GM21723 (cell line): ENCODE measurements at regions not wholly inside any gene's neighbourhood (a gene's known extent, or its start where the extent isn't known, plus 50 kb on each side); places are given as distances from the start of the nearest gene placed in this dataset.
"Not testable (repeated sequence)": the region's sequence is repeated elsewhere in the genome, so short reads cannot be mapped to it uniquely, and the experiment has no call there.

Experiments used
- ATAC-seq: cut with Tn5 transposase; IDR thresholded peaks from one replicate; pipeline ENCODE4 v1.9.1; 2021; ENCODE audit warnings: mild to moderate bottlenecking, moderate library complexity; ENCODE audit not compliant: unreplicated experiment

DNA sequence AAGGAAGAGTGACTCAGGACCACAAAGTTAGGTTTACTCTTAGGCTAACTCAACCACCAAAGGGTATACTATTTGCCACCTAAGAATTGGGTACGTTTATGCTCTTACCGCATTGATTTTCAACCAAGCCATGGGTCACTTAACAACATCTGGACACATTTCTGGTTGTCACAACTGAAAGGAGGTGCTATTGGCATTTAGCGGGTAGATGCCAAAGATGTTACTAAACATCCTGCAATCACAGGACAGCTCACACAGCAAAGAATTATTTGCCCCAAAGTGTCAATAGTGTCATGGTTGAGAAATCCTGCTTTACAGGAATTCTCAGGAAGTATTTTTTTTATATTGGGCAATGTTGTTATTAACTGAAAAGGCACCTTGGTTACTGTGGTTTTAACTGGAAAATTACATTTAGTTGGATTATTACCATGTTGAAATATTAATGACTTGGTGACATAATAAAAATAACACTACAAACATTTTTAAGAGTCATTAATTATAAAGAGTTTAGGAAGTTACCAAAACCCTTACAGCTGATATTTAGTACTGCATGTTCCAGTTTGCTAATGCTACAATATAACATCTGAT, 185.0 kb upstream of the TMEM196 start:
- ATAC-seq, result no peak

DNA sequence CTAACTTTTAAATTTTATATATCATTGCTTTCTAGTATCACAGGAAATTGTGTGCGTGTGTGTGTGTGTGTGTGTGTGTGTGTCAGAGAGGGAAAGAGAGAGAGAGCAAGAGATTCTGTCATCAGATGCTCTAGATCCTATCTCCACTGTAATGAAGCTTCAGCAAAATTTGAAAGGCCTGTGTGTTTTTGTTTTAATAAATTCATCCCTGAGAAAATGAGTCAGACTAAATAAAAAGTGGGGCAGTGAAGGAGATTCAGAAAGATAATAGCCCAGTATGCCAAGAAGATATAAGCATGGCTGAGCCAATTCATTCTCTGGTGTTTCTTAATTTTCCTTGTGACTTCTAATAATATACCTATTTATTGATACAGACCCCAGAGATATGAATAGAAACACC, 184.2 kb upstream of the TMEM196 start:
- ATAC-seq, result no peak

DNA sequence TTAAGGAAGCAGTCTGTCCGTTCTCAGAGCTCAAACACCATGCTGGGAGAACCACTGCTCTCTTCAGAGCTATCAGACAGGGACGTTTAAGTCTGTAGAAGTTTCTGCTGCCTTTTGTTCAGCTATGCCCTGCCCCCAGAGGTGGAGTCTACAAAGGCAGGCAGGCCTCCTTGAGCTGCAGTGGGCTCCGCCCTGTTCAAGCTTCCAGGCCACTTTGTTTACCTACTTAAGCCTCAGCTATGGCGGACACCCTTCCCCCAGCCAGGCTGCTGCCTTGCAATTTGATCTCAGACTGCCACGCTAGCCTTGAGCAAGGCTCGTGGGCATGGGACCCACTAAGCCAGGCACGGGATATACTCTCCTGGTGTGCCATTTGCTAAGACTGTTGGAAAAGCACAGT, 180.7 kb upstream of the TMEM196 start:
- ATAC-seq, result not testable (repeated sequence)

DNA sequence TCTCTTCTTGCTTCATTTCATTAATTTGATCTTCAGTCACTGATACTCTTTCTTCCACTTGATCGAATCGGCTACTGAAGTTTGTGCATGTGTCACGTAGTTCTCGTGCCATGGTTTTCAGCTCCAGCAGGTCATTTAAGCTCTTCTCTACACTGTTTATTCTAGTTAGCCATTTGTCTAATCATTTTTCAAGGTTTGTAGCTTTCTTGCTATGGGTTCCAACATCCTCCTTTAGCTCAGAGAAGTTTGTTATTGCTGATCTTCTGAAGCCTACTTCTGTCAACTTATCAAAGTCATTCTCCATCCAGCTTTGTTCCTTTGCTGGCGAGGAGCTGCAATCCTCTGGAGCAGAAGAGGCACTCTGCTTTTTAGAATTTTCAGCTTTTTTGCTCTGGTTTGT, 180.0 kb upstream of the TMEM196 start:
- not testable (repeated sequence) for ATAC-seq

DNA sequence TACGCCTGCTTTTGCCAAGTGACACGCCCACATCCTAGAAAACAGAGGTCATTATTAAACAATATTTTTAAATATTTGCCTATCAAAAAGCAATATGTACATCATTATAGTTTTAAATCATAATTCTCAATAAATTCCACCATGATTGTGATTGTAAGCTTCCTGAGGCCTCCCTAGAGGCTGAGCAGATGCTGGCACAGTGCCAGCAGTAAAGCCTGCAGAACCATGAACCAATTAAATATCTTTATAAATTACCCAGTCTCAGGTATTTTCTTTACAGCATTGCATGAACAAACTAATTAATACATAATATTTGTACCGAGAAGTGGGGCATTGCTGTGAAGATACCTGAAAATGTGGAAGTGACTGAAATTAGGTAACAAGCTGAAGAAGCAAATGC, 174.7 kb upstream of the TMEM196 start:
- ATAC-seq, result no peak

DNA sequence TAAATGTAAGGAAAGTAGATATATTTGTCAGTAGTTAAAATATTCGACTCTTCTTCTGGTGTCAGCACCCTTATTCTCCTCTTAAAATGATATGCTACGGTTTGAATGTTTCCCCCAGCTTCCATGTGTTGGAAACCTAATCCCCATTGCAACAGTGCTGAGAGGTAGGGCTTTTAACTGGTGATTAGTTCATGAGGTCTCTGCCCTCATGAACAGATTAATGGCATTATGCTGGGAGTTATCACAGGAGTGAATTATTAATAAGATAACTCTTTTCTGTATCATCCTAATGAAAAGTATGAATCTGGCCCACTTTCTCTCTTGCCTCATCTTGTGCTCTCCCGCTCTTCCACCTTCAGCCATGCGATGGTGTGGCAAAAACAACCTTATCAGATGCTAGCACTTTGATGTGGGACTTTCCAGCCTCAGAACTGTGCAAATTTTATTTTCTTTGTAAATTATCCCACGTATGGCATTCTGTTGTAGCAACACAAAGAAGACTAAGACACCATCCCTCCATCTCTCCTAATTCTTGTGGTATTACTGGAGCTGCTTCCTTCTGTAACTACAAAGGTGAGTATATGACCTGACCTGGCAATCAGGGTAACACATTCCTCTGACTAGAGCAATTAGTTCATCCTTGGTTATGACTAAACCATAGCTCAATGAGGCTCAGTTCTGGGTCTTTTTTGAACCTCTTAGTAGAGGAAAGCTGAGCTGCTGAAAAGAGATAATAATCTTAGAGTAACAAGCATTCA, 171.1 kb upstream of the TMEM196 start:
- no peak for ATAC-seq

DNA sequence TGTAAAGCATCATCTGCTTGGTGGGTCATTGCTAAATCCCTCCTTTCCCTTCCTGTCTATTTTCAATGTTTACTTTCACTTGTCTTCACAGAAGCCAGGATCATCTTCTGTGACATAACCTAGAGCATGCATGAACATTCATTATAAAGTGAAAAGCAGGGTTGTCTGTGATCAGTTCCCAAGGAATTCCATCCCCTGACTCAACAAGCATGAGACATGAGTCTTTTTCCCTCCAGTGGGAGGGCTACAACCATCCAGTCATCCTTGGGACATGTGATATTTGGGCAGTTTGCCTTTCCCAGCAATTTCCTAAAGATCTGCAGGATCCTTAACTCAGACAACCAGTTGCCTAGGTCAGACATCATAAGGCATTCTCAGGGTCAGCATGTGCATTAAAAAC, 166.3 kb upstream of the TMEM196 start:
- no peak for ATAC-seq

DNA sequence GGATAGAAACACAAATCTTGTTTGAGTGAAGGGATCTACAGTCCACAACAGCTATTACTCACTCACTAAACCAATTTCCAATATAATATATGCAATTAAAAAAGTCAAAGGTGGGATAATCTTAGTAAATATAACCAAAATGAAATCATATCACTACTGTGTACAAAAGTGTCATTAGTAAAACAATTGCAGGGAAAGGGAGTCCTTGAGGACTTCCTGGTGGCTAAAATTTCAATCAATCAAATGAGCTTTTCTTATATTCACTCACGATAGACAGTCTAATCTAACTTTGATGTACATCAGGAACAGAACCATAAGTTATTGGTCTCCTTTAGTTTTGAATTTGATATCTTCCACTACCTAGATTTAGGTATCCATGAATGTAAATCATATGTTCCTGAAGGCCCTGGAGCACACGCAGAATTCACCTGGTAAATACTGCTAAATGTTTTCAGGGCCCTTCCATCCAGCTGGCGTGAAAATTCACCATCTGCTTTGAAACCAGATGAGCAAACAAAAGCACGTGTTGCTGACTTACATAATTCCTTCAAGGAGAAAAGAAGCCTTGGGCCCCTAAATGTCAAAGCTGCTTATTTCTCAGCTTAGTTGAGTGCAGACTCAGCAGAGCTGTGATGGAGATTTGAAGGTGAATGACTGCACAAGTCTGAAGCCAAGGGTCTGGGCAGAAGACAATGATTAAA, 159.3 kb upstream of the TMEM196 start:
- no peak for ATAC-seq

DNA sequence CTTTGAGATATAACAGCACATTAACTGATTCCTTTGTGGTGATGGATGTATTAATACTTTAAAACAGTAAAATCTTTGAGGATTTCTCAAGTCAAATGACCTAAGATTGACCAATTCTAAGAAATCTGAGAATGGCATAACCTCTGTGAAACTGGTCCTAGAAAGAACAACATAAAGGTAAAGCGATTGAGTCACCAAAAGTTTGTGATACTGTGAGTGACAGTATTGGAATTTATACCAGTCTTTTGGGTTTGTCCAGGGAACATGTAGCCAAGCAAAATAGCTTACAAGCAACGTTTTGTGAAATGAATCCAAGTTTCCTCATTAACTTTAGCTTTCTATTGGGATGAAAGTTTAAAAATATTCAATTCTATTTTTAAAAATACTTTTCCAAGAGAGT, 157.4 kb upstream of the TMEM196 start:
- no peak for ATAC-seq

DNA sequence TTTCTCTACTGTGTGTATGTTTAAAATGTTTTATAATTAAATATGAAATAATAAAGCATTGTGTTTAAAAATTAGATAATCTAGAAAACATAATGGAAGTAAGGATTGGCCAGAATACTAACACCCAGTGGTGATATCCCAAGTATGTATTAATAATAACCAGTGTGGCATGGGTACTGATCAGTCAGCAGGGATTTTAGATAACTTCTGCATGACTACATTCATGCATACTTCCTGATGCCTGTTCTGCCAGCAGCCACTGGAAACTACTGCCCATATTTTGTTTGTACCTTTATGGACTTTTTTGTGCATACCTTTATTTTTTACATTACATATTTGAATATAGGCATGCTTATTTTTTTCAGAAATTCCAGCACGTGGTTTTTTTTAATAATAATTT, 156.6 kb upstream of the TMEM196 start:
- no peak for ATAC-seq

DNA sequence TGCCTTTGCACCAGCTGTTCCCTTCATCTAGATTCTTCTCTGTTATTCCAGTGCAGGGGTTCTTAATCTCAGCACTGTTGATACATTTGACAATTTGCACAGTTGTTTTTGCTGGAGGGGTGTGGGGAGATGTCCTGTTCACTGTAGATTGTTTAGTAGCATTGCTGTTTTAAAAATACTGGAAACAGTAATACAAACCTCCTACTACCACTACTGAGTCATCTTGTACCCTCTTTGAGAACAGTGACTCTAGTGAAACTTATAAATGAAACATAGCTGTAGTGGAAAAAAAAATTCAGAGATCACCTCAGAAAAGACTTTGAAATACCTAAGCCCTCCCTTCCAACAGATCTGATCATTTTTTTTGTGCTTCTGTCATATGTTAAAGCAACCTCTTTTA, 154.8 kb upstream of the TMEM196 start:
- peak; percentile 94 for ATAC-seq

DNA sequence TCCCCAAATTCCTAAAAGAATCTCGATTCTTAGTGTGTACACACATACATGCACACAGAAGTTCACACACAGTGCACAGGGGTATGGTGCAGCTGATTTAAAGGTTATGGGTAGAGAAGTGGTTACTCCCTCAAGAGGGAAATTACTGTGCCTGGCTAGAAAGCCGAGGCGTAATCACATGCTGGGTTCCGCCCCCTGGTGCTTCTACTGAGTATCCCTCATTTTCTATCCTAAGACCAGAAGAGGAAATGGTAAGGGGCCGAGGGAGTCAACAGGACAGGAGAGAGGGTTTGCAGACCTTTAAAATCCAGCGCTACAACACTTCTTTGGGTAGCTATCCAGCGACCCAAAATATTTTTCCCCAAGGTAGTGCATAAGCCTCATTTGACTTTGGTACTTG, 147.3 kb upstream of the TMEM196 start:
- ATAC-seq, result no peak

DNA sequence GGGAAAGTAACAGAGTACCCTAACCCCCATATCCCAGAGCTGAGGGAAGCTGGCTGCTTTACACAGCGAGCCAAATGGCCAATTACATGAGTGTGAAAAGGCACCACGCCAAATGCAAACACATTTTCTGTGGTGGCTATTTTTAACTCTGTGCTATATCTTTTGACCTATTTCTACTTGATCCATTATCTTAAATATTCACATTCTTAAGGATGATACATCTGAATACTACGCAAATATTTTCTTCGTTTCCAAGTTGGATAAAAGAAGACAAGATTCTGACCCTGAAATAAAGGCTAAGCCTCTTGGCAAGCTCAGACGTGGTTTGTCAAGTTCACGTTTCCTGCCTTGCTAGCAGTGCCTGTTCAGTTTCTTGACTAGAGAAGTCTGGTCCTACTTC, 146.7 kb upstream of the TMEM196 start:
- ATAC-seq, result no peak

DNA sequence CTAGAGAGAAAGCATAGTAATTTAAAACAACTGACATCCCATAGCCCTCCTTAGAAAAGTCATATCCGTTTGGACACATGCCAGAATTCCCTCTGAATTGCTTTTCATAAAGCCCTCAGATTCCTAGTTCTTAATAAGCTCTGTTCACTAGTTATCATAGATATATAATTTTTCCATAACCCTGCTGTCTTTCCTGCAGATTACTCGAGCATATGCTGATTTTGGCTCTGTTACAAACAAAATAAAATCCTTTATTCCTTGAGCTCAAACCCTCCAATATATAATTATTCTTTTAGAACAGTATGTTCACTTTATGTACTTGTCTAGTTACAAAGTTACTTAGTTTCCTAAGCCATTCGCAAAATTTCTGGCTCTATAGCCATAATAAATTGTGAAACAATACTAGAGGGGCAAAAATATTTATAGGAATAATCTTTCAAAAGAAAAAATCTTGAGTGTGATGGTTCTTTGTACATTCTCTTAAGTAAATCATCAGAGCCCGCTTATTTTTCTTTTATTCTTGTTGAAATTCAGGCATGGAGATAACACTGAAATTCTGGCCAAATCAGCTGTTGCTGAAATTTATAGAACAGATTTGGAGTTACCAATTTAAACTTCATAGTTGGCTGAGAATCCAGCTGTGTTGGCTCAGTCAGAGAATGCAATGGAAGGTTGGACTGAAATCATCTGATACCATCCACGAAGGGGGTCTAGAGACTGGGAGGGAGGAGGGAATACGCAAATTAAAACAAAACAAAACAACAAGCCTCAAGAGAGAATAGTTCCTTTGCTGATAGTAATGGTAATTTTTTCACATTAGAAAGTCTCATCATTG, 146.1 kb upstream of the TMEM196 start:
- ATAC-seq, result no peak

DNA sequence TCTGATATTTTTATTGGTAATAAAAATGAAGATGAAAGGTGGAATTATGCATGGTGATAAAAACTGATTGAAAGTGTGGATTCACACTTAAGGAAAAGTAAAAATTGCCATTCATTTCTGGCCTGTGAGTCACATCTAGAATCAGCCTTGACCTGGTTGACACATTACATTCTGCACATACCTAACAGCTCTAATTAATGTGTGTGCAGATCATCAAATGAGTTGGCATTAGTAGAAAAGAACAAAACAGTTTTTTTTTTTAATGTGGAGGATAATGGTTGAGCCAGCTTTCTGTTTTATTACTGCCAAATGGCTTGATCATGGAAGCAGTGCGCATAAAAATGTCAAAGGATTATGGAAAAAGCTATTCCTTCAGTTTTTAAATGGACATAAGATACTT, 142.6 kb upstream of the TMEM196 start:
- no peak for ATAC-seq

DNA sequence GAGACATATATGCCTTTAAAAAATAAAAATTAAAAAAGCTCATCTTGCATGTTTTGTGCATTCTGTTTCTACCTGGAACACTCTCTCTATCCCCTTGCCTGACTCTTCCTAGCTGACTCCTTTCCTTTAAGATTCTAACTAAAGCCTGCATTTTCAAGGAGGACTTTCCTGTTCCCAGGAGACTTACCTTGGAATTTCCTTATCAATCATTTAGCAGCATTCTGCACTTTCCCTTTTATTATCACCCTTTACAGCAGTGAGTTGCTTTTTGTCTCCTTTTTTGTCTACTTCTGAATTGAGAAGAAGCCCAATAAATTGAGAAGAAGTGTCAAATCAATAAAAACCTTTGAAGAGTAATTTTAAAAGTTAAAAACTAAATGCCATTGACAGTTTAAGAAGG, 142.2 kb upstream of the TMEM196 start:
- no peak for ATAC-seq

DNA sequence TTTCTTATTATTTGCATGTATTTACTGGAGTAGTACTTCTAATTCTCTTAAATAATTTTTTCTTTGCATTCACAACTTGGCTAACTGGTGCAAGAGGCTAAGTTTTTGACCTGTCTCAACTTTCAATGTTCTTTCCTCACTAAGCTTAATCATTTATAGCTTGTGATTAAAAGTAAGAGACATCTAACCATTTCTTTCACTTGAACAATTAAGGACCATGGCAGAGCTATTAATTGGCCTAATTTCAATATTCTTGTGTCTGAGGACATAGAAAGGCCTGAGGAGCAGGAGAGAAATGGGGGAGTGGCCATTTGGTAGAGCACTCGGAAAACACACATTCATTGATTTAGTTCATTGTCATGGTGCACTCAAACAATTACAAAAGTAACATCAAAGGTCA, 141.4 kb upstream of the TMEM196 start:
- ATAC-seq, result no peak

DNA sequence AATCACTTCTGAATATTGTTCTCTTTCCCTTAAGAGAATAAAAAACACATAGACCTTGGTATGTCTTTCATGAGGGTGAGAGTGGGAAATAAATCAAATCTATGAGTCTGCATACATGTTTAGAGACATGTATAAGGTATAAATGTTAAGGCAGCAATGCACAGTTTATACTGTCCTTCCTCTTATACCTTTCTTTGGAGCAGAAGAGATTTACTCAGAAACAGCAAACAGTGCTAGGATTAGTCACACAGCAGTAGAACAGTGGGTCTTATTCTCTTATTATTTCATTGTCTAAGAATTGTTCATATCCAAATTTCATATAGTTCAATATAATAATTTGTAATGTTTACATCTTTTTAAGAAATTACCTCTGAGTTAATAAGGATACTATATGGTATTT, 126.7 kb upstream of the TMEM196 start:
- no peak for ATAC-seq

DNA sequence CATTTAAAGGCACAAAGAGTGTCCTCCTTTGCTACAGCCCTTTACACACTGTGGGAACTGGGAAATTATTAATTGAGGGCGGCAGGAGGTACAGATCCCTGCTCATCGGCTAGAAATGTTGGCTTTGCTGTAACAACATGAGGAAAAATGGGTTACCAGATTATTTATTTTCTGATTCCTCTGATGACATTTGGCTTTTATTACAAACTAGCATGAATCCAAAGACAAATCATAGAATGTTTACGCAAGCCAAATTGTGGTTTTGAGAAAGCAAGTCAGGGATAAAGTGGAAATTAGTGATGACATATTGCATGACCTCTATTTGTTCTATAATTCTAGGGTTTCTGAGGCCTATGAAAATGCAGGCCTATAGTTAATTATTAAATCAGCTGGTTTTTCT, 126.1 kb upstream of the TMEM196 start:
- no peak for ATAC-seq

DNA sequence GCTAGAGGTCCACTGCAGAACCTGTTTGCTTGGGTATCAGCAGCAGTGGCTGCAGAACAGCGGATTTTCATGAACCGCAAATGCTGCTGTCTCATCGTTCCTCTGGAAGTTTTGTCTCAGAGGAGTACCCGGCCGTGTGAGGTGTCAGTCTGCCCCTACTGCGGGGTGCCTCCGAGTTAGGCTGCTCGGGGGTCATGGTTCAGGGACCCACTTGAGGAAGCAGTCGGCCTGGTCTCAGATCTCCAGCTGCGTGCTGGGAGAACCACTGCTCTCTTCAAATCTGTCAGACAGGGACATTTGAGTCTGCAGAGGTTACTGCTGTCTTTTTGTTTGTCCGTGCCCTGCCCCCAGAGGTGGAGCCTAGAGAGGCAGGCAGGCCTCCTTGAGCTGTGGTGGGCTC, 109.5 kb upstream of the TMEM196 start:
- ATAC-seq, result not testable (repeated sequence)

DNA sequence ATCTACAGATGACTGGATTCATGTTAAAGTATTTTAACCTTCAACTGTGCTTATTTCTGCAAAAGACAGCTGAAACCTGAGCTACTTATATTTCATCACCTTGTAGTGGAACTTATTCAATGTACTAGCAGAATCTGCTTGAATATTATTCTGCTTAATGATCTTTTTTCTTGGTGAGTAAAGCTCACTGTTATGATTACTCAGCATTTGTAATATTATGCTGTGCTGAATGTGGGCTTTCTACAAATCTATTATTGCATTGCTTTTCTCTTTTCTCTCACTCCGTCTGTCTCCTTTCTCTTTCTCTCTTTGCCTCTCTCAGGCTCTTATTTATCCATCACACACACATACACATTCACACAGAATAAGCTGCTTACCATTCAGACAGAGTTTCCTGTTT, 98.7 kb upstream of the TMEM196 start:
- ATAC-seq, result no peak
